Liver (tissue), 8 donors: ENCODE measurements at regions not wholly inside any gene's neighbourhood (a gene's known extent, or its start where the extent isn't known, plus 50 kb on each side); places are given as distances from the start of the nearest gene placed in this dataset.

Source experiments
- DNase-seq: peaks from one replicate; pipeline ENCODE4 v3.0.0-alpha.2; 2017; ENCODE audit warnings: low spot score
- H3K27ac ChIP-seq, 2 donors: one replicate each; pipeline ENCODE4 v1.7.0; 2013; ENCODE audit warnings: inconsistent platforms in 2 of 2, low read length in 2 of 2, control low read depth in 1 of 2, low read depth in 1 of 2, mild to moderate bottlenecking in 1 of 2
- H3K27me3 ChIP-seq, 4 donors: one replicate each; pipeline versions ENCODE4 v1.6.1 to v1.7.0; 2013; ENCODE audit warnings: low read length in 3 of 4, inconsistent platforms in 1 of 4, mild to moderate bottlenecking in 1 of 4, moderate library complexity in 1 of 4; ENCODE audit not compliant: control insufficient read depth in 4 of 4, insufficient read depth in 4 of 4
- H3K36me3 ChIP-seq, 4 donors: one replicate each; pipeline versions ENCODE4 v1.6.1 to v1.7.0; 2013; ENCODE audit warnings: low read length in 3 of 4, mild to moderate bottlenecking in 3 of 4, low read depth in 1 of 4, moderate library complexity in 1 of 4; ENCODE audit not compliant: control insufficient read depth in 4 of 4, insufficient read depth in 3 of 4
- H3K4me1 ChIP-seq, 4 donors: one replicate each; pipeline versions ENCODE4 v1.6.1 to v1.7.0; 2013; ENCODE audit warnings: low read length in 3 of 4, mild to moderate bottlenecking in 3 of 4, moderate library complexity in 1 of 4; ENCODE audit not compliant: control insufficient read depth in 4 of 4, insufficient read depth in 4 of 4
- H3K4me3 ChIP-seq, 3 donors: one replicate each; pipeline versions ENCODE4 v1.6.1 to v1.7.0; 2013; ENCODE audit warnings: low read length in 3 of 3, control low read depth in 1 of 3, low read depth in 1 of 3, mild to moderate bottlenecking in 1 of 3
- H3K9ac ChIP-seq, 2 donors: one replicate each; pipeline ENCODE4 v1.7.0; 2013; ENCODE audit warnings: low read length in 2 of 2, mild to moderate bottlenecking in 2 of 2, moderate library complexity in 2 of 2, control low read depth in 1 of 2, low read depth in 1 of 2
- H3K9me3 ChIP-seq, 4 donors: one replicate each; pipeline versions ENCODE4 v1.6.1 to v1.7.0; 2013; ENCODE audit warnings: low read length in 3 of 4; ENCODE audit not compliant: control insufficient read depth in 4 of 4
- GABPA ChIP-seq, 2 donors: IDR thresholded peaks in 1 of 2; conservative IDR thresholded peaks in 1 of 2; 2 replicates each; pipeline ENCODE4 v1.6.1; 2016; ENCODE audit warnings: antibody characterized with exemption in 2 of 2, mild to moderate bottlenecking in 1 of 2, moderate library complexity in 1 of 2
- HNF4G ChIP-seq: IDR thresholded peaks from 2 replicates; pipeline ENCODE4 v1.6.1; 2016; ENCODE audit warnings: antibody characterized with exemption
- JUND ChIP-seq, 2 donors: IDR thresholded peaks; 2 replicates each; pipeline ENCODE4 v1.6.1; 2016; ENCODE audit warnings: antibody characterized with exemption in 2 of 2
- NR2F2 ChIP-seq: IDR thresholded peaks from 2 replicates; pipeline ENCODE4 v1.6.1; 2016; ENCODE audit warnings: antibody characterized with exemption
- RAD21 ChIP-seq, 2 donors: IDR thresholded peaks; 2 replicates each; pipeline ENCODE4 v1.6.1; 2016; ENCODE audit warnings: antibody characterized with exemption in 2 of 2, mild to moderate bottlenecking in 2 of 2
- RXRA ChIP-seq, 2 donors: IDR thresholded peaks; 2 replicates each; pipeline ENCODE4 v1.6.1; 2017 to 2018; ENCODE audit warnings: antibody characterized with exemption in 2 of 2, mild to moderate bottlenecking in 1 of 2
- SP1 ChIP-seq: IDR thresholded peaks from 2 replicates; pipeline ENCODE4 v1.6.1; 2018; ENCODE audit warnings: antibody characterized with exemption, mild to moderate bottlenecking
- TAF1 ChIP-seq: conservative IDR thresholded peaks from 2 replicates; pipeline ENCODE4 v1.6.1; 2016; ENCODE audit warnings: antibody characterized with exemption, mild to moderate bottlenecking
- YY1 ChIP-seq: IDR thresholded peaks from 2 replicates; pipeline ENCODE4 v1.6.1; 2016; ENCODE audit warnings: antibody characterized with exemption, mild to moderate bottlenecking
- WGBS: extraction: QIAGEN DNeasy Blood & Tissue Kit; methylation state at CpG from one replicate; pipeline ENCODE4 v1.1.7; 2013; 5-methylcytosine and 5-hydroxymethylcytosine counted together
- TF ChIP-seq, protein P1 (sequence below): IDR thresholded peaks from 2 replicates; pipeline ENCODE4 v1.6.1; 2016; ENCODE audit warnings: antibody characterized with exemption
- TF ChIP-seq, protein P2 (sequence below): IDR thresholded peaks from 2 replicates; pipeline ENCODE4 v1.6.1; 2016; ENCODE audit warnings: antibody characterized with exemption
- TF ChIP-seq, protein P3 (sequence below): IDR thresholded peaks from 2 replicates; pipeline ENCODE4 v1.6.1; 2016; ENCODE audit warnings: antibody characterized with exemption
- TF ChIP-seq, protein P4 (sequence below): fragments of 150-350 bp; IDR thresholded peaks from 2 replicates; pipeline ENCODE4 v1.5.1; 2017; ENCODE audit warnings: improper control_type of control experiment, low read depth, low read length; ENCODE audit not compliant: missing input control
- TF ChIP-seq, protein P5 (sequence below): IDR thresholded peaks from 2 replicates; pipeline ENCODE4 v1.6.1; 2016; ENCODE audit warnings: antibody characterized with exemption, mild to moderate bottlenecking
- donor health status: healthy.
- donor health status: healthy.
- donor health status: healthy.
- donor health status: healthy.
- donor health status: healthy.

DNA sequence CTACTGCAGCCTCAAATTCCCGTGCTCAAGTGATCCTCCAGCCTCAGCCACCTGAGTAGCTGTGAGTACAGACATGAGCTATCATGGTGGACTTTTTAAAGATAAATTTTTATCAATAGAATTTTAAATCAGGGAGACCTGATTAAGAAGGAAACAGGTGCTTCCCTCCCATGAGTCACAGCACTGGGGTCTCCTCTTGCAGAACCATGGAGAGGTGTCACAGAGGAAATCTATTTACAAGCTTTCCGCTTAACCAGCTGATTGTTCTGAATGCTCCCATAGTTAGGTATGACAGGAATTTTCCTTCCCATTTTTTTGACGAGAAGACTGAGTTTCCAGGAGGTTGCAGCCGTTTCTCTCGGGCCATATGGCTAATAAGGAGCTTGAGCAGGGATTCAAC, 516.1 kb downstream of the MIAT start:
- peaks cover 0 to 5% (median 0%) of the 10 kb centered on the region in 4 donors for H3K27me3 ChIP-seq
- no peak for DNase-seq
- no peaks in the 10 kb centered on the region for H3K36me3 ChIP-seq
- no peaks in the 10 kb centered on the region for H3K4me1 ChIP-seq
- H3K9ac ChIP-seq, result no peak overlapping the region
- 55% methylated on average over 5 of the region's 5 CpGs for WGBS
- H3K9me3 ChIP-seq, result no peaks in the 10 kb centered on the region
- no peak overlapping the region for H3K27ac ChIP-seq
- no peak overlapping the region for H3K4me3 ChIP-seq
- TF ChIP-seq JUND (IDR thresholded peaks at IDR 0.05), result no peak
- TF ChIP-seq NR2F2, result no peak
- TF ChIP-seq SP1, result no peak
- TF ChIP-seq RXRA (IDR thresholded peaks at IDR 0.05), result no peak
- no peak for TF ChIP-seq GABPA (IDR thresholded peaks at IDR 0.05 in 1 of 2, conservative IDR thresholded peaks at IDR 0.05 in 1 of 2)
- TF ChIP-seq, protein P1, sequence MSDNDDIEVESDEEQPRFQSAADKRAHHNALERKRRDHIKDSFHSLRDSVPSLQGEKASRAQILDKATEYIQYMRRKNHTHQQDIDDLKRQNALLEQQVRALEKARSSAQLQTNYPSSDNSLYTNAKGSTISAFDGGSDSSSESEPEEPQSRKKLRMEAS, result no peak
- TF ChIP-seq RAD21 (IDR thresholded peaks at IDR 0.05), result no peak
- TF ChIP-seq, protein P2, sequence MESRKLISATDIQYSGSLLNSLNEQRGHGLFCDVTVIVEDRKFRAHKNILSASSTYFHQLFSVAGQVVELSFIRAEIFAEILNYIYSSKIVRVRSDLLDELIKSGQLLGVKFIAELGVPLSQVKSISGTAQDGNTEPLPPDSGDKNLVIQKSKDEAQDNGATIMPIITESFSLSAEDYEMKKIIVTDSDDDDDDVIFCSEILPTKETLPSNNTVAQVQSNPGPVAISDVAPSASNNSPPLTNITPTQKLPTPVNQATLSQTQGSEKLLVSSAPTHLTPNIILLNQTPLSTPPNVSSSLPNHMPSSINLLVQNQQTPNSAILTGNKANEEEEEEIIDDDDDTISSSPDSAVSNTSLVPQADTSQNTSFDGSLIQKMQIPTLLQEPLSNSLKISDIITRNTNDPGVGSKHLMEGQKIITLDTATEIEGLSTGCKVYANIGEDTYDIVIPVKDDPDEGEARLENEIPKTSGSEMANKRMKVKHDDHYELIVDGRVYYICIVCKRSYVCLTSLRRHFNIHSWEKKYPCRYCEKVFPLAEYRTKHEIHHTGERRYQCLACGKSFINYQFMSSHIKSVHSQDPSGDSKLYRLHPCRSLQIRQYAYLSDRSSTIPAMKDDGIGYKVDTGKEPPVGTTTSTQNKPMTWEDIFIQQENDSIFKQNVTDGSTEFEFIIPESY, result no peak
- TF ChIP-seq, protein P3, sequence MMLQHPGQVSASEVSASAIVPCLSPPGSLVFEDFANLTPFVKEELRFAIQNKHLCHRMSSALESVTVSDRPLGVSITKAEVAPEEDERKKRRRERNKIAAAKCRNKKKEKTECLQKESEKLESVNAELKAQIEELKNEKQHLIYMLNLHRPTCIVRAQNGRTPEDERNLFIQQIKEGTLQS, result no peak
- no peak for TF ChIP-seq TAF1

DNA sequence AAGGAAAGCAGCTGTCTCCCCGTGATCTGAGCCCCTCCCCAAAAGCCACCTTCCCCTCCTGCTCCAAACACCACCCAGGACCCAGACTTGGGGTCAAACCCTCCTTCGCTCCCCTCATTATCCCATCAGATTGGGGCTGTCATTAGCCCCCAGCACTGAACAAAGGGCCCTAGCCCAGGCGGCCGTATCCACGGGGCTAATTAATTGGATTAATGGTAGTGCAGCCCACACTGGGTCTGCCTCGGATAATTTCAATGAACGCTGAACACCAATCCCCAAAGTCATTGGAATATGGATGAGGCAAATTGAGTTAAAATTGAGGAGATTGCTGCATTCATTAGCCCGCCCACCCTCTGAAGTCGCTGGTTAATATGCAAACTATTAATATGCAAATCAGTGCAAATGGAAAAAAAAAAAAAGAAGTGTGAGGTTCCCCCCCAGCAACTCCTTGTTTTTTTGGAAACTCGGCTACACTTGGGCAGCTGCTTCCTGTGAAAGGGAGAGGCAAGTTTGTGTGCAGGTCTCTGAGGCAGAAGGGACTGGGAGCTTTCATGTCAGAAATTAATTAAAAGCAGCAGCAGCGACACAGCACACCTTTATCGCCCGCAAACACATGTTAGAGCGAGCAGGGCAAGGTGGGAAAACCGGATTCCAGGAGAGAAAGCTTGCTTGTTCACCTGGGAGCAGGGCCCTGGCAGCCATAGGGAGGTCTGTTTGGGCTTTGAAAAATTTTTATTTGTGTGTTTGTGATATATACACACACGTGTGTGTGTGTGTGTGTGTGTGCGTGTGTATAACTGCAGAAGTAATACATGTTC, 517.8 kb downstream of the MIAT start:
- WGBS, result 40% methylated on average over 17 of the region's 17 CpGs
- no peaks in the 10 kb centered on the region for H3K9me3 ChIP-seq
- TF ChIP-seq, protein P4, sequence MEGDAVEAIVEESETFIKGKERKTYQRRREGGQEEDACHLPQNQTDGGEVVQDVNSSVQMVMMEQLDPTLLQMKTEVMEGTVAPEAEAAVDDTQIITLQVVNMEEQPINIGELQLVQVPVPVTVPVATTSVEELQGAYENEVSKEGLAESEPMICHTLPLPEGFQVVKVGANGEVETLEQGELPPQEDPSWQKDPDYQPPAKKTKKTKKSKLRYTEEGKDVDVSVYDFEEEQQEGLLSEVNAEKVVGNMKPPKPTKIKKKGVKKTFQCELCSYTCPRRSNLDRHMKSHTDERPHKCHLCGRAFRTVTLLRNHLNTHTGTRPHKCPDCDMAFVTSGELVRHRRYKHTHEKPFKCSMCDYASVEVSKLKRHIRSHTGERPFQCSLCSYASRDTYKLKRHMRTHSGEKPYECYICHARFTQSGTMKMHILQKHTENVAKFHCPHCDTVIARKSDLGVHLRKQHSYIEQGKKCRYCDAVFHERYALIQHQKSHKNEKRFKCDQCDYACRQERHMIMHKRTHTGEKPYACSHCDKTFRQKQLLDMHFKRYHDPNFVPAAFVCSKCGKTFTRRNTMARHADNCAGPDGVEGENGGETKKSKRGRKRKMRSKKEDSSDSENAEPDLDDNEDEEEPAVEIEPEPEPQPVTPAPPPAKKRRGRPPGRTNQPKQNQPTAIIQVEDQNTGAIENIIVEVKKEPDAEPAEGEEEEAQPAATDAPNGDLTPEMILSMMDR, result no peak
- TF ChIP-seq HNF4G, result no peak
- TF ChIP-seq YY1, result no peak
- TF ChIP-seq, protein P1, result no peak
- TF ChIP-seq, protein P5, sequence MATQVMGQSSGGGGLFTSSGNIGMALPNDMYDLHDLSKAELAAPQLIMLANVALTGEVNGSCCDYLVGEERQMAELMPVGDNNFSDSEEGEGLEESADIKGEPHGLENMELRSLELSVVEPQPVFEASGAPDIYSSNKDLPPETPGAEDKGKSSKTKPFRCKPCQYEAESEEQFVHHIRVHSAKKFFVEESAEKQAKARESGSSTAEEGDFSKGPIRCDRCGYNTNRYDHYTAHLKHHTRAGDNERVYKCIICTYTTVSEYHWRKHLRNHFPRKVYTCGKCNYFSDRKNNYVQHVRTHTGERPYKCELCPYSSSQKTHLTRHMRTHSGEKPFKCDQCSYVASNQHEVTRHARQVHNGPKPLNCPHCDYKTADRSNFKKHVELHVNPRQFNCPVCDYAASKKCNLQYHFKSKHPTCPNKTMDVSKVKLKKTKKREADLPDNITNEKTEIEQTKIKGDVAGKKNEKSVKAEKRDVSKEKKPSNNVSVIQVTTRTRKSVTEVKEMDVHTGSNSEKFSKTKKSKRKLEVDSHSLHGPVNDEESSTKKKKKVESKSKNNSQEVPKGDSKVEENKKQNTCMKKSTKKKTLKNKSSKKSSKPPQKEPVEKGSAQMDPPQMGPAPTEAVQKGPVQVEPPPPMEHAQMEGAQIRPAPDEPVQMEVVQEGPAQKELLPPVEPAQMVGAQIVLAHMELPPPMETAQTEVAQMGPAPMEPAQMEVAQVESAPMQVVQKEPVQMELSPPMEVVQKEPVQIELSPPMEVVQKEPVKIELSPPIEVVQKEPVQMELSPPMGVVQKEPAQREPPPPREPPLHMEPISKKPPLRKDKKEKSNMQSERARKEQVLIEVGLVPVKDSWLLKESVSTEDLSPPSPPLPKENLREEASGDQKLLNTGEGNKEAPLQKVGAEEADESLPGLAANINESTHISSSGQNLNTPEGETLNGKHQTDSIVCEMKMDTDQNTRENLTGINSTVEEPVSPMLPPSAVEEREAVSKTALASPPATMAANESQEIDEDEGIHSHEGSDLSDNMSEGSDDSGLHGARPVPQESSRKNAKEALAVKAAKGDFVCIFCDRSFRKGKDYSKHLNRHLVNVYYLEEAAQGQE, result no peak
- TF ChIP-seq RAD21 (IDR thresholded peaks at IDR 0.05), result no peak
- H3K4me1 ChIP-seq, result no peaks in the 10 kb centered on the region
- H3K36me3 ChIP-seq, result no peaks in the 10 kb centered on the region
- no peak overlapping the region for H3K4me3 ChIP-seq
- DNase-seq, result no peak
- no peak overlapping the region for H3K9ac ChIP-seq
- H3K27ac ChIP-seq, result no peak overlapping the region
- H3K27me3 ChIP-seq, result peaks cover 0 to 5% (median 0%) of the 10 kb centered on the region in 4 donors
